MV-4-11 (cell line): ENCODE measurements at regions not wholly inside any gene's neighbourhood (a gene's known extent, or its start where the extent isn't known, plus 50 kb on each side); places are given as distances from the start of the nearest gene placed in this dataset.

Experiments
- DNase-seq: peaks from one replicate; lab custom pipeline; 2025; lab: John Stamatoyannopoulos, UW

- DNase-seq: peak; percentile 19
Observed at GRCh38 chr3:148023994-148024393, 614.8 kb downstream of the ZIC1 start.

- peak; percentile 86 for DNase-seq
Observed at GRCh38 chr3:148026009-148026588, 616.9 kb downstream of the ZIC1 start.

- DNase-seq: no peak
Observed at GRCh38 chr3:148030975-148031374, 621.8 kb downstream of the ZIC1 start.

- DNase-seq: no peak
Observed at GRCh38 chr3:148034353-148034752, 625.2 kb downstream of the ZIC1 start.

GRCh38 chr3:148036331-148036876 is 627.2 kb downstream of the ZIC1 start:
- peak; percentile 44 for DNase-seq

- no peak for DNase-seq
Observed at GRCh38 chr3:148042663-148043445, 633.7 kb downstream of the ZIC1 start.

- DNase-seq: no peak
Observed at GRCh38 chr3:148044151-148044550, 635.0 kb downstream of the ZIC1 start.

GRCh38 chr3:148054999-148055398 is 642.7 kb upstream of the AGTR1 start:
- no peak for DNase-seq

- no peak for DNase-seq
Observed at GRCh38 chr3:148062590-148062989, 635.1 kb upstream of the AGTR1 start.

- DNase-seq: no peak
Observed at GRCh38 chr3:148066802-148067201, 630.9 kb upstream of the AGTR1 start.

GRCh38 chr3:148068466-148068865 is 629.2 kb upstream of the AGTR1 start:
- DNase-seq: no peak

- DNase-seq: no peak
Observed at GRCh38 chr3:148070041-148070440, 627.7 kb upstream of the AGTR1 start.

GRCh38 chr3:148073721-148074456 is 623.8 kb upstream of the AGTR1 start:
- no peak for DNase-seq

GRCh38 chr3:148074946-148075345 is 622.8 kb upstream of the AGTR1 start:
- no peak for DNase-seq

GRCh38 chr3:148075771-148076716 is 621.7 kb upstream of the AGTR1 start:
- peak; percentile 1 for DNase-seq

- DNase-seq: peak; percentile 11
Observed at GRCh38 chr3:148077318-148077923, 620.3 kb upstream of the AGTR1 start.

GRCh38 chr3:148077965-148078364 is 619.7 kb upstream of the AGTR1 start:
- no peak for DNase-seq

GRCh38 chr3:148078658-148079057 is 619.0 kb upstream of the AGTR1 start:
- DNase-seq: no peak

- no peak for DNase-seq
Observed at GRCh38 chr3:148079370-148079769, 618.3 kb upstream of the AGTR1 start.

- no peak for DNase-seq
Observed at GRCh38 chr3:148081926-148082325, 615.8 kb upstream of the AGTR1 start.
